ENCODE measurements at regions not wholly inside any gene's neighbourhood (a gene's known extent, or its start where the extent isn't known, plus 50 kb on each side); places are given as distances from the start of the nearest gene placed in this dataset.

- no peak for DNase-seq (ENCODE audit: low spot score)
- TF ChIP-seq CTCF (conservative IDR thresholded peaks at IDR 0.05; ENCODE audit: low read length): no peak
- no peak for TF ChIP-seq EZH2phosphoT487 (IDR thresholded peaks at IDR 0.05; ENCODE audit: borderline replicate concordance, low read depth, low read length)
- intact Hi-C loops (cut with micrococcal nuclease; ENCODE audit: unreplicated experiment): no loop called here
- Histone ChIP-seq H4K20me1 (ENCODE audit: insufficient read depth, low read length) (no peaks in the 10 kb centered on the region), H3K4me2 (ENCODE audit: low read length) (no peak overlapping the region), H3K4me3 (ENCODE audit: low read depth, low read length, poor library complexity, severe bottlenecking) (no peak overlapping the region), H2AFZ (ENCODE audit: low read length) (no peak overlapping the region), H3K4me1 (ENCODE audit: insufficient read depth, low read length, poor library complexity, severe bottlenecking) (no peaks in the 10 kb centered on the region), H3K36me3 (ENCODE audit: insufficient read depth, low read length) (no peaks in the 10 kb centered on the region), H3K9me3 (ENCODE audit: low read length) (0 out of 2 replicates have a peak, but pooled peaks cover 10% of the 10 kb centered on the region), H3K9me2 (ENCODE audit: insufficient read depth, low read length) (no peaks in the 10 kb centered on the region), H3K27ac (ENCODE audit: low read depth, low read length, poor library complexity, severe bottlenecking) (no peak overlapping the region), H3K79me2 (ENCODE audit: insufficient read depth, low read depth, low read length) (no peaks in the 10 kb centered on the region)
- CTCF ChIA-PET (ENCODE audit: unreplicated experiment): no interaction called here
- no TSS peak for BruUV-seq (replicated peaks)
- POLR2A ChIA-PET: no interaction called here
Observed at GRCh38 chr7:46000513-46000912, 79.4 kb upstream of the IGFBP3 start.

- Histone ChIP-seq H3K9me2 (ENCODE audit: insufficient read depth, low read length) (no peaks in the 10 kb centered on the region), H3K36me3 (ENCODE audit: insufficient read depth, low read length) (no peaks in the 10 kb centered on the region), H3K27ac (ENCODE audit: low read depth, low read length, poor library complexity, severe bottlenecking) (no peak overlapping the region), H3K79me2 (ENCODE audit: insufficient read depth, low read depth, low read length) (no peaks in the 10 kb centered on the region), H3K4me1 (ENCODE audit: insufficient read depth, low read length, poor library complexity, severe bottlenecking) (no peaks in the 10 kb centered on the region), H3K4me3 (ENCODE audit: low read depth, low read length, poor library complexity, severe bottlenecking) (no peak overlapping the region), H4K20me1 (ENCODE audit: insufficient read depth, low read length) (no peaks in the 10 kb centered on the region), H3K4me2 (ENCODE audit: low read length) (no peak overlapping the region), H3K9me3 (ENCODE audit: low read length) (0 out of 2 replicates have a peak, but pooled peaks cover 10% of the 10 kb centered on the region), H2AFZ (ENCODE audit: low read length) (no peak overlapping the region)
- ChIA-PET POLR2A (no interaction called here), CTCF (ENCODE audit: unreplicated experiment) (no interaction called here)
- TF ChIP-seq CTCF (conservative IDR thresholded peaks at IDR 0.05; ENCODE audit: low read length): no peak
- no peak for TF ChIP-seq EZH2phosphoT487 (IDR thresholded peaks at IDR 0.05; ENCODE audit: borderline replicate concordance, low read depth, low read length)
- DNase-seq (ENCODE audit: low spot score): no peak
- no TSS peak for BruUV-seq (replicated peaks)
- intact Hi-C loops (cut with micrococcal nuclease; ENCODE audit: unreplicated experiment): no loop called here
Observed at GRCh38 chr7:45999541-45999940, 78.5 kb upstream of the IGFBP3 start.

- H4K20me1 ChIP-seq (ENCODE audit: insufficient read depth, low read length): no peaks in the 10 kb centered on the region
- TF ChIP-seq EZH2phosphoT487 (IDR thresholded peaks at IDR 0.05; ENCODE audit: borderline replicate concordance, low read depth, low read length) (no peak), CTCF (conservative IDR thresholded peaks at IDR 0.05; ENCODE audit: low read length) (no peak)
- no peaks in the 10 kb centered on the region for H3K4me1 ChIP-seq (ENCODE audit: insufficient read depth, low read length, poor library complexity, severe bottlenecking)
- ChIA-PET CTCF (ENCODE audit: unreplicated experiment) (no interaction called here), POLR2A (interaction anchor here (0.7 to 0.9 kb wide), 2 partner anchors 19 to 23 kb away, joined by 3 to 4 read pairs; no protein-coding TSS in a partner anchor)
- 0 out of 2 replicates have a peak, but pooled peaks cover 10% of the 10 kb centered on the region for H3K9me3 ChIP-seq (ENCODE audit: low read length)
- H3K79me2 ChIP-seq (ENCODE audit: insufficient read depth, low read depth, low read length): no peaks in the 10 kb centered on the region
- H3K9me2 ChIP-seq (ENCODE audit: insufficient read depth, low read length): no peaks in the 10 kb centered on the region
- no TSS peak for BruUV-seq (replicated peaks)
- no peak overlapping the region for H3K4me3 ChIP-seq (ENCODE audit: low read depth, low read length, poor library complexity, severe bottlenecking)
- DNase-seq (ENCODE audit: low spot score): no peak
- H3K4me2 ChIP-seq (ENCODE audit: low read length): no peak overlapping the region
- H3K27ac ChIP-seq (ENCODE audit: low read depth, low read length, poor library complexity, severe bottlenecking): no peak overlapping the region
- no peak overlapping the region for H2AFZ ChIP-seq (ENCODE audit: low read length)
- H3K36me3 ChIP-seq (ENCODE audit: insufficient read depth, low read length): no peaks in the 10 kb centered on the region
- intact Hi-C loops (cut with micrococcal nuclease; ENCODE audit: unreplicated experiment): no loop called here
Observed at GRCh38 chr7:45998506-45998905, 77.4 kb upstream of the IGFBP3 start.
